OCI-LY1 (cell line): ENCODE measurements at regions not wholly inside any gene's neighbourhood (a gene's known extent, or its start where the extent isn't known, plus 50 kb on each side); places are given as distances from the start of the nearest gene placed in this dataset.

ENCODE experiments used
- H2AFZ ChIP-seq: fragments of 200-600 bp; sonication (generic), shearing (Covaris generic); 2 replicates; pipeline ENCODE4 v1.6.0; 2014; ENCODE audit warnings: antibody characterized with exemption, mild to moderate bottlenecking, low read length
- H3F3A ChIP-seq: fragments of 200-600 bp; sonication (generic), shearing (Covaris generic); 2 replicates; pipeline ENCODE4 v1.6.0; 2014; ENCODE audit warnings: mild to moderate bottlenecking, antibody characterized with exemption, low read length, moderate library complexity; ENCODE audit not compliant: insufficient read depth
- H3K27ac ChIP-seq: fragments of 200-600 bp; sonication (generic); 2 replicates; pipeline ENCODE4 v1.5.1; 2014; ENCODE audit warnings: low read length, mixed run types, mild to moderate bottlenecking, low read depth; ENCODE audit not compliant: poor library complexity, severe bottlenecking
- H3K27me3 ChIP-seq: fragments of 200-600 bp; sonication (generic); 2 replicates; pipeline ENCODE4 v1.6.0; 2014; ENCODE audit warnings: antibody characterized with exemption, mild to moderate bottlenecking, low read length, moderate library complexity; ENCODE audit not compliant: insufficient read depth
- H3K36me3 ChIP-seq: fragments of 200-600 bp; sonication (generic); 2 replicates; pipeline ENCODE4 v1.6.1; 2014; ENCODE audit warnings: mild to moderate bottlenecking, antibody characterized with exemption, low read length, moderate library complexity, mixed read lengths; ENCODE audit not compliant: insufficient read depth
- H3K4me1 ChIP-seq: fragments of 200-600 bp; sonication (generic); 2 replicates; pipeline ENCODE4 v1.5.1; 2014; ENCODE audit warnings: mild to moderate bottlenecking, low read length, moderate library complexity; ENCODE audit not compliant: insufficient read depth, severe bottlenecking
- H3K4me2 ChIP-seq: fragments of 200-600 bp; sonication (generic), shearing (Covaris generic); 2 replicates; pipeline ENCODE4 v1.6.1; 2014; ENCODE audit warnings: low read length
- H3K4me3 ChIP-seq: fragments of 200-600 bp; sonication (generic); 2 replicates; pipeline ENCODE4 v1.5.1; 2014; ENCODE audit warnings: low read length, low read depth, mild to moderate bottlenecking, mixed read lengths; ENCODE audit not compliant: poor library complexity, severe bottlenecking
- H3K79me2 ChIP-seq: fragments of 200-600 bp; shearing (Covaris generic); 2 replicates; pipeline ENCODE4 v1.6.1; 2016; ENCODE audit warnings: mixed run types, low read length, mixed read lengths; ENCODE audit not compliant: insufficient read depth
- H3K9ac ChIP-seq: fragments of 200-600 bp; sonication (generic), shearing (Covaris generic); 2 replicates; pipeline ENCODE4 v1.6.1; 2014; ENCODE audit warnings: mild to moderate bottlenecking, low read length, mixed read lengths
- H3K9me2 ChIP-seq: fragments of 200-600 bp; sonication (generic), shearing (Covaris generic); 2 replicates; pipeline ENCODE4 v1.6.1; 2014; ENCODE audit warnings: low read depth, mild to moderate bottlenecking, low read length, mixed read lengths
- H3K9me3 ChIP-seq: fragments of 200-600 bp; shearing (Covaris generic); 2 replicates; pipeline ENCODE4 v1.6.1; 2014; ENCODE audit warnings: low read length, mixed read lengths
- H4K20me1 ChIP-seq: fragments of 200-600 bp; sonication (generic), shearing (Covaris generic); 2 replicates; pipeline ENCODE4 v1.6.0; 2016; ENCODE audit warnings: mild to moderate bottlenecking, low read length; ENCODE audit not compliant: insufficient read depth
- CTCF ChIP-seq: fragments of 200-600 bp; sonication (generic), shearing (Covaris generic); IDR thresholded peaks from 2 replicates; pipeline ENCODE4 v1.5.1; 2017; ENCODE audit warnings: mild to moderate bottlenecking, antibody characterized with exemption, low read length, moderate library complexity, mixed read lengths
- EZH2 ChIP-seq: fragments of 200-600 bp; sonication (generic), shearing (Covaris generic); IDR thresholded peaks from 2 replicates; pipeline ENCODE4 v1.8.0; 2017; ENCODE audit warnings: borderline replicate concordance, mixed run types, mild to moderate bottlenecking, antibody characterized with exemption, low read length, moderate library complexity, mixed read lengths

GRCh38 chr9:25557645-25558300, 120.5 kb downstream of the TUSC1 start:
- H2AFZ ChIP-seq: no peak overlapping the region
- H3K27me3 ChIP-seq: no peaks in the 10 kb centered on the region

GRCh38 chr9:25556540-25556939, 121.7 kb downstream of the TUSC1 start:
- no peaks in the 10 kb centered on the region for H3K79me2 ChIP-seq
- H3K27me3 ChIP-seq: no peaks in the 10 kb centered on the region
- H3K4me2 ChIP-seq: no peak overlapping the region
- no peaks in the 10 kb centered on the region for H3K4me1 ChIP-seq
- no peaks in the 10 kb centered on the region for H4K20me1 ChIP-seq
- H3K4me3 ChIP-seq: no peak overlapping the region
- no peaks in the 10 kb centered on the region for H3K9me2 ChIP-seq
- H3K36me3 ChIP-seq: no peaks in the 10 kb centered on the region
- H3K9me3 ChIP-seq: no peaks in the 10 kb centered on the region
- H3K9ac ChIP-seq: no peak overlapping the region
- no peaks in the 10 kb centered on the region for H3F3A ChIP-seq
- no peak overlapping the region for H3K27ac ChIP-seq
- no peak overlapping the region for H2AFZ ChIP-seq
- TF ChIP-seq CTCF: no peak
- no peak for TF ChIP-seq EZH2

More at GRCh38 chr9:25557645-25558300, 120.5 kb downstream of the TUSC1 start:
- TF ChIP-seq EZH2 (no peak), CTCF (no peak)
- H3K9ac ChIP-seq: no peak overlapping the region
- H3K9me3 ChIP-seq: no peaks in the 10 kb centered on the region
- no peak overlapping the region for H3K4me2 ChIP-seq
- no peak overlapping the region for H3K27ac ChIP-seq
- H3F3A ChIP-seq: no peaks in the 10 kb centered on the region
- H3K9me2 ChIP-seq: no peaks in the 10 kb centered on the region
- H3K79me2 ChIP-seq: no peaks in the 10 kb centered on the region
- no peaks in the 10 kb centered on the region for H4K20me1 ChIP-seq
- H3K36me3 ChIP-seq: no peaks in the 10 kb centered on the region
- H3K4me1 ChIP-seq: no peaks in the 10 kb centered on the region
- no peak overlapping the region for H3K4me3 ChIP-seq

- H3K4me3 ChIP-seq: no peak overlapping the region
- H3K9me3 ChIP-seq: no peaks in the 10 kb centered on the region
Observed at GRCh38 chr9:25548847-25549246, 129.4 kb downstream of the TUSC1 start.

More at GRCh38 chr9:25548847-25549246, 129.4 kb downstream of the TUSC1 start:
- TF ChIP-seq EZH2: no peak
- TF ChIP-seq CTCF: no peak
- Histone ChIP-seq H3K9me2 (no peaks in the 10 kb centered on the region), H3K4me2 (no peak overlapping the region), H3K36me3 (no peaks in the 10 kb centered on the region), H3K79me2 (no peaks in the 10 kb centered on the region), H3K9ac (no peak overlapping the region), H4K20me1 (no peaks in the 10 kb centered on the region), H3K27me3 (no peaks in the 10 kb centered on the region), H3F3A (no peaks in the 10 kb centered on the region), H2AFZ (no peak overlapping the region), H3K4me1 (no peaks in the 10 kb centered on the region), H3K27ac (no peak overlapping the region)
